Upper lobe of left lung (tissue), 6 donors: ENCODE measurements at regions not wholly inside any gene's neighbourhood (a gene's known extent, or its start where the extent isn't known, plus 50 kb on each side); places are given as distances from the start of the nearest gene placed in this dataset.

ENCODE experiments used
- ATAC-seq, 2 donors: fragments of 200-7000 bp; cut with Tn5 transposase; one replicate each; pipeline ENCODE4 v1.9.1; 2022; ENCODE audit warnings: mild to moderate bottlenecking in 2 of 2, moderate library complexity in 2 of 2; ENCODE audit not compliant: low FRiP score in 2 of 2
- DNase-seq, 2 donors: peaks; one replicate each; pipeline ENCODE4 v3.0.0-alpha.2; 2019 to 2020
- H3K27ac ChIP-seq, 4 donors: fragments of 200-600 bp; sonication (generic); one replicate each; pipeline ENCODE4 v1.5.1; 2016 to 2019
- H3K27me3 ChIP-seq, 4 donors: fragments of 200-600 bp; sonication (generic); one replicate each; pipeline ENCODE4 v1.5.1; 2017 to 2019
- H3K36me3 ChIP-seq, 4 donors: fragments of 200-600 bp; sonication (generic); one replicate each; pipeline ENCODE4 v1.5.1; 2016 to 2019
- H3K4me1 ChIP-seq, 4 donors: fragments of 200-600 bp; sonication (generic); one replicate each; pipeline ENCODE4 v1.5.1; 2018 to 2019
- H3K4me3 ChIP-seq, 4 donors: fragments of 200-600 bp; sonication (generic); one replicate each; pipeline ENCODE4 v1.5.1; 2017 to 2019; ENCODE audit warnings: mild to moderate bottlenecking in 2 of 4, moderate library complexity in 1 of 4
- H3K9me3 ChIP-seq, 4 donors: fragments of 200-600 bp; sonication (generic); one replicate each; pipeline ENCODE4 v1.5.1; 2018 to 2019
- CTCF ChIP-seq, 6 experiments: fragments of 450-650 bp in 4 of 6; fragments of 200-600 bp in 2 of 6; sonication (generic) in 2 of 6; IDR thresholded peaks; one replicate each; pipeline ENCODE4 v1.5.1; 2016 to 2019; ENCODE audit warnings: antibody characterized with exemption in 6 of 6
- EP300 ChIP-seq, 4 donors: sonication (generic); formaldehyde crosslinking; IDR thresholded peaks; one replicate each; pipeline ENCODE4 v1.5.1; 2017; ENCODE audit warnings: antibody characterized with exemption in 4 of 4, control low read depth in 2 of 4
- POLR2A ChIP-seq, 4 donors: fragments of 450-650 bp; IDR thresholded peaks; one replicate each; pipeline ENCODE4 v1.5.1; 2016 to 2017; ENCODE audit warnings: antibody characterized with exemption in 4 of 4, mild to moderate bottlenecking in 2 of 4
- POLR2AphosphoS5 ChIP-seq, 2 donors: sonication (generic); formaldehyde crosslinking; IDR thresholded peaks; one replicate each; pipeline ENCODE4 v1.5.1; 2017; ENCODE audit warnings: antibody characterized with exemption in 2 of 2
- WGBS, 2 donors: methylation state at CpG; one replicate each; pipeline ENCODE4 v1.1.5; 2017 to 2018; 5-methylcytosine and 5-hydroxymethylcytosine counted together
- donor health status: DM: no; HTN: no; CAD: no; lungs with moderate emphysema.
- donor health status: DM: no; HTN: yes; CAD: no; lungs with severe emphysema.

GRCh38 chr5:7983433-7983832, 114.5 kb downstream of the MTRR start:
- no peaks in the 10 kb centered on the region for H3K27me3 ChIP-seq
- DNase-seq (peak in 1 of 2 donors; percentile 65), ATAC-seq (peak; percentile 29 to 43)
- H3K4me1 ChIP-seq, result no peaks in the 10 kb centered on the region
- H3K27ac ChIP-seq, result no peak overlapping the region
- no peaks in the 10 kb centered on the region for H3K36me3 ChIP-seq
- WGBS, 2 donors, result 91% methylated on average over 18 of the region's 18 CpGs
- H3K9me3 ChIP-seq, result no peaks in the 10 kb centered on the region
- no peak overlapping the region for H3K4me3 ChIP-seq
- TF ChIP-seq EP300 (IDR thresholded peaks at IDR 0.05), result no peak
- no peak for TF ChIP-seq POLR2AphosphoS5 (IDR thresholded peaks at IDR 0.05)
- TF ChIP-seq CTCF (IDR thresholded peaks at IDR 0.05), result no peak
- no peak for TF ChIP-seq POLR2A (IDR thresholded peaks at IDR 0.05)

- Histone ChIP-seq H3K9me3 (no peaks in the 10 kb centered on the region), H3K36me3 (no peaks in the 10 kb centered on the region), H3K4me1 (no peaks in the 10 kb centered on the region), H3K4me3 (no peak overlapping the region), H3K27ac (no peak overlapping the region), H3K27me3 (no peaks in the 10 kb centered on the region)
- 65 to 69% methylated on average over 7 of the region's 7 CpGs for WGBS, 2 donors
- TF ChIP-seq POLR2AphosphoS5 (IDR thresholded peaks at IDR 0.05), result no peak
- no peak for TF ChIP-seq CTCF (IDR thresholded peaks at IDR 0.05)
- TF ChIP-seq EP300 (IDR thresholded peaks at IDR 0.05), result no peak
- no peak for TF ChIP-seq POLR2A (IDR thresholded peaks at IDR 0.05)
- no peak for DNase-seq
- ATAC-seq, result no peak
Measured at GRCh38 chr5:7991125-7991821, 122.3 kb downstream of the MTRR start.

- no peak overlapping the region for H3K4me3 ChIP-seq
Measured at GRCh38 chr5:7995688-7996294, 126.8 kb downstream of the MTRR start.

GRCh38 chr5:8005416-8005815, 136.5 kb downstream of the MTRR start:
- H3K27me3 ChIP-seq, result no peaks in the 10 kb centered on the region
- no peak for ATAC-seq
- no peaks in the 10 kb centered on the region for H3K4me1 ChIP-seq
- DNase-seq, result no peak
- no peak for TF ChIP-seq POLR2AphosphoS5 (IDR thresholded peaks at IDR 0.05)
- no peak for TF ChIP-seq POLR2A (IDR thresholded peaks at IDR 0.05)
- no peak for TF ChIP-seq EP300 (IDR thresholded peaks at IDR 0.05)
- TF ChIP-seq CTCF (IDR thresholded peaks at IDR 0.05), result no peak
- no peak overlapping the region for H3K4me3 ChIP-seq
- no peaks in the 10 kb centered on the region for H3K9me3 ChIP-seq
- no peaks in the 10 kb centered on the region for H3K36me3 ChIP-seq
- no peak overlapping the region for H3K27ac ChIP-seq
- WGBS, 2 donors, result 91 to 98% methylated on average over 4 of the region's 4 CpGs

More at GRCh38 chr5:7995688-7996294, 126.8 kb downstream of the MTRR start:
- 67 to 78% methylated on average over 9 of the region's 9 CpGs for WGBS, 2 donors
- H3K27ac ChIP-seq, result no peak overlapping the region
- H3K9me3 ChIP-seq, result no peaks in the 10 kb centered on the region
- TF ChIP-seq POLR2A (IDR thresholded peaks at IDR 0.05) (no peak), POLR2AphosphoS5 (IDR thresholded peaks at IDR 0.05) (no peak), EP300 (IDR thresholded peaks at IDR 0.05) (no peak), CTCF (IDR thresholded peaks at IDR 0.05) (no peak)
- DNase-seq (no peak), ATAC-seq (no peak)
- no peaks in the 10 kb centered on the region for H3K27me3 ChIP-seq
- no peaks in the 10 kb centered on the region for H3K4me1 ChIP-seq
- no peaks in the 10 kb centered on the region for H3K36me3 ChIP-seq
